Activated T-cell treated with anti-CD3 and anti-CD28 coated beads for 24 hours (primary cell): ENCODE measurements at regions not wholly inside any gene's neighbourhood (a gene's known extent, or its start where the extent isn't known, plus 50 kb on each side); places are given as distances from the start of the nearest gene placed in this dataset.
"Not testable (repeated sequence)": the region's sequence is repeated elsewhere in the genome, so short reads cannot be mapped to it uniquely, and the experiment has no call there.

Experiments used
- DNase-seq: peaks from one replicate; pipeline ENCODE4 v3.0.0-alpha.2; 2020; ENCODE audit warnings: low read depth

DNA sequence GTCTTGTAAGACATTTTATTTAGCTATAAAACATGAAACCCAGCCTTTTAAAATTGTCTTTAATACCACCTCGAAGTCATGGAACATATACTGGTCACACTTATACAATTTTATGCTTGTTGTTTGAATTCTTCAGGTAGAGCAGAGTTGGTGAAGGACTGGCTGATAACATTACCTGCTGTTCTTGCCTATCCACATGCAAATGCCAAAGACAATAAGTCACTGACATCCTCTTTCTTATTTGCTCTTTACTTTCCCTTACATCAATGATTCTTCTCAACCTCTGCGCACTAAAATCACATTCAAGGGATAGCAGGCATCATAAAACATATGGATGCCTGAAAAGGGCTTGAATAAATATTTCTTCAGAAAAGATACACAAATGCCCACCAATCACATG is 392.5 kb upstream of the ATP11B start:
- no peak for DNase-seq

DNA sequence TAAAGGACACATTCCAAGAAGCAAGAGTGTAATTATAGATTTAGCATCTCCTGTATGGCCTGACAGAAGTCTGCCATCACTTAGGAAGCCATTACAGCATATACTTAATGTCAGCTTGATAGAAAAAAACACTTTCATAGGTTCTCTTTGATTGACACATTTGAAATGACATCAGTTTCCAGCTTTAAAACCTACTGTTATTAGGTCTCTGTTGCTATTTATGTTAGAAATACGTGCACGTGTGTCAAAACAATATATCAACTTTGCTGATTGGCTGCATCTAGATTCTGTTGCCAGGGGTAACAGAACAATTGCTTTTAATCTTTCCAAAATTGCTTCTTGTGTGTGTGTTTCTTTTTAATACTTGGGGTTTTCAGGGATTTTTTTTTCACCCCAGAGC is 389.3 kb upstream of the ATP11B start:
- DNase-seq: no peak

DNA sequence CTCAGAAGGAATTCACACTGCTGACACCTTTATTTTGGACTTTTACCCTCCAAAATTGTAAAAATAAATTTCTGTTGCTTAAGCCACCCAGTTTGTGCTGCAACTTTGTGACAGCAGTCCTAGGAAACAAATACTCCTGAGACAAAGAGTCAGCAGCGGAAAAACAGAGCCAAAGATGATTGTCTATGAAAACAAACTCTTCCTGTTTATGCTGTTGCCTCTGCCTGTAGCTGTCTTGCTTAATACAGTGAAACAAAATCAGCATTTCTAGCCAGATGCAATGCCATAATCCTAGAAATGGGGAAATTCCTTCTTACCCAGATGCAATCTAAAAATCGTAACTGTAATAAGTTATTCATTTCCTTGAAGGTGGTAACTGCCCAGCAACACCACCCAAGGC is 387.5 kb upstream of the ATP11B start:
- DNase-seq: no peak

DNA sequence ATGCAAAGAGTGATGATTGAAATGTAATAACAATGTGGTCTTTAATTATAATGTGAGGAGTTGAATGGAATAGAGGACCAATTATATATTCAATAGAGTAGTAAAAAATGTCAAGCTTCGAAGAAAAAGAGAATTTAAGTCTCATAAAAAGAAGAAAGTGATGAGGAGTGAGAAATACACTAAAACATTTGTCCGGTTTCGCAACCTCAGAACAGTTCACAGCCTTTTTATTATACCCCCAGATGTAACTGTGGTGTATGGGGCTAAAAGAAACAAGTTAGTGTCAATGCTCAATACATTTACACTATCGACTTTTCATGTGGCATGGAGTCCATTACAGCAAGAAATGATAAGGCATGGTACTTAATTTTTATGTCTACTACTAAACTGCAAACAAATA is 386.5 kb upstream of the ATP11B start:
- no peak for DNase-seq

DNA sequence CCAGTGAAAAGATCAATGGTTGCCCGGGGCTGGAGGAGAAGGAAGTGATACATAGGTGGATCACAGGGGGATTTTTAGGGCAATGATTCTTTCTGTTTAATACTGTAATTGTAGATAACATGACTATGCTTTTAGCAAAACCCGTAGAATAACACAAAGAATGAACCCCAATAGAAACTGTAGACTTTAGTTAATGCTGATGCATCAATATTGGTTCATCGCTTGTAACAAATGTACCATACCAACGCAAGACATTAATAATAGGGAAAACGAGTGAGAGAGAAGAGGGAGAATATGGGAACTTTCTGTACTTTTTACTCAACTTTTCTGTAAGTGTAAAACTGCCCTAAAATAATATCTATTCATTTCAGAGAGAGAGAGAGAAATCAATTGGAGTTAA is 383.3 kb upstream of the ATP11B start:
- no peak for DNase-seq

DNA sequence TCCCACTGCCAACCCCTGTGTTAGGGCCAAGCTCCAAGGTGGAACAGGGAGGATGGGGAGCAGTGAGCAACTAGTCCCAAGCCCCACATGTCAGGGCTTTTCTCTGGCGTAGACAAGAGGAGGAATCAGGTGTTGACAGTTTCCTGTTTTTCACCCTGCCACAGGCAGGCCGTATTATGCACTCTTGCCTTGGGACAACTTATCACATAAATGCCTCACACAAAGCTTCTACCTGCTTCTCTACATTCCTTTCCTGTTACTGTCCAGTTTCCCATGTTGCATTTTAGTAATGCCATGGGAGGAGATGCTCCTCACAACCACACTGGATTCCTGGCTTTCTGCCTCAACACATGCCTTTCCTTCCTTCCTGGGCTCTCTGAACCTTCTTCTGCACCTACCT is 381.2 kb upstream of the ATP11B start:
- DNase-seq: no peak

- DNase-seq: no peak
These were observed 380.2 kb upstream of the ATP11B start for GRCh38 chr3:182413061-182413460.

GRCh38 chr3:182413682-182414081 is 379.6 kb upstream of the ATP11B start:
- no peak for DNase-seq

- DNase-seq: no peak
These were observed 378.7 kb upstream of the ATP11B start for GRCh38 chr3:182414586-182414985.

DNA sequence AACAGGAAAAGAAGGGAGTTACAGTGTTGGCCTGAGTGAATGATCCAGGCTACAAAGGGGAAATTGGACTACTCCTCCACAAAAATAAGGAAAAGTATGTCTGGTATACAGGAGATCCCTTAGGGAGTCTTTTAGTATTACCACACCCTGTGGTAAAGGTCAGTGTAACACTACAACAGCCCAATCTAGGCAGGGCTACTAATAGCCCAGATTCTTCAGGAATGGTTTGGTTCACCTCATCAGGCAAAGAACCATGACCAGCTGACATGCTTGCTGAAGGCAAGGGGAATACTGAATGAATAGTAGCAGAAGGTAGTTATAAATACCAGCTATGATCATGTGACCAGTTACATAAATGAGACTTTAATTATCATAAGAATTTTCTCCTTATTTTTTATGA is 372.6 kb upstream of the ATP11B start:
- DNase-seq: no peak

GRCh38 chr3:182424006-182424405 is 369.3 kb upstream of the ATP11B start:
- no peak for DNase-seq

GRCh38 chr3:182425926-182426718 is 367.2 kb upstream of the ATP11B start:
- DNase-seq: not testable (repeated sequence)

GRCh38 chr3:182431972-182432371 is 361.3 kb upstream of the ATP11B start:
- not testable (repeated sequence) for DNase-seq

- DNase-seq: no peak
These were observed 357.4 kb upstream of the ATP11B start for GRCh38 chr3:182435860-182436259.

DNA sequence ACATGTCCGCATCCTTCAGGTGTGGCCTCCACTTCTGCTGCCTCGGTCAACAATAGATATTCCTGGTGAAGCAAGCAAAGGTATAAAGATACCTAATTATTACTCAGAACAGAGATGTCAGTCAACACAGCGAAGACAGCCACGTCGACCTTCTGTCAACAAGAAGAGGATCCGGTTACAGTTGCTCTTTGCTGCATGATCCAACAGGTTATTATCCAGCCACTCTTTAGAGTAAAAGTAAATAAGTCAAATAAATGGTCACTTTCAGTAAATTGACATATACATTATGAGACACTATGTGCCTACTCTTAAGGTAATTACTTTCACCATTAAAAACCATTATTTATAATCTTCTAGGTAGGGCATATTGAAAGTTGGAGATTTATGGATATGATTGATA is 356.8 kb upstream of the ATP11B start:
- no peak for DNase-seq

- DNase-seq: no peak
These were observed 354.9 kb upstream of the ATP11B start for GRCh38 chr3:182438398-182438797.

- no peak for DNase-seq
These were observed 353.2 kb upstream of the ATP11B start for GRCh38 chr3:182440101-182440500.

DNA sequence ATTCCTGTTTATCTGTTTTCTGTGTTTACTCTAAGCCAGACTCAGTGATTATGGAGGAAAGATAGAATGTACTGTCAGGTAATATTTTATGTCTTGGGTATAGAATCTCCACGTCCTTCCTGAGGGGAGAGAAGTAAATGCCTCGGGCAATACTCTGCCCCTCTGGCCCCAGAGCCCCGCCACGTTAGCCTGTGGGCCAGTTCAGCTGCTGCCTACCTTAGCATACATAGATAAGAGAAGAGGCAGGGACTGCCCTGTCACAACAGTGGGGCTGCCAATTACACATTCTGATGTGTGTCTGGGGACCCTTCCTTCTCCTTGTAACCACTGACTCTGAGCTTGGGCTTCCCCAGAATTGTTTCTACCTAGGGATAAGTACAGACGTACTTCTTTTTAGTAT is 347.7 kb upstream of the ATP11B start:
- DNase-seq: no peak

- no peak for DNase-seq
These were observed 342.1 kb upstream of the ATP11B start for GRCh38 chr3:182450942-182451787.

- no peak for DNase-seq
These were observed 341.4 kb upstream of the ATP11B start for GRCh38 chr3:182451871-182452270.

DNA sequence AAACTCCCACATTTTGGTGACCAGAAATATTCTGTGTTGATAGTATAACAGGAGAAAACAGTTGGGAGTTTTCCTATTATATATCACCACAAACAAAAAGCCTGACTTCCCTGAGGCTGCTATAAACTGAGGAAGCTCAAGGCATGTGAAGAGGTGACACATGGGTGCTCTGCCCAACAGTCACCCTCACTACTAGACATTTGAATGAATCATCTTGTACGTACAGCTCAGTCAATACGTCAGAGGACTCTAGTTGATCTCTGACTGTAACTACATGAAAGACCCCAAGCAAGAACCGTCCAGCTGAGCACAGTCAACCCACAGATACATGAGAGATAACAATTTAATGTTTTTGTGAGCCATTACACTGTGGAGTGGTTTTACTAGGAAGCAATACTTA is 338.3 kb upstream of the ATP11B start:
- DNase-seq: no peak

- DNase-seq: no peak
These were observed 333.0 kb upstream of the ATP11B start for GRCh38 chr3:182460303-182460702.

DNA sequence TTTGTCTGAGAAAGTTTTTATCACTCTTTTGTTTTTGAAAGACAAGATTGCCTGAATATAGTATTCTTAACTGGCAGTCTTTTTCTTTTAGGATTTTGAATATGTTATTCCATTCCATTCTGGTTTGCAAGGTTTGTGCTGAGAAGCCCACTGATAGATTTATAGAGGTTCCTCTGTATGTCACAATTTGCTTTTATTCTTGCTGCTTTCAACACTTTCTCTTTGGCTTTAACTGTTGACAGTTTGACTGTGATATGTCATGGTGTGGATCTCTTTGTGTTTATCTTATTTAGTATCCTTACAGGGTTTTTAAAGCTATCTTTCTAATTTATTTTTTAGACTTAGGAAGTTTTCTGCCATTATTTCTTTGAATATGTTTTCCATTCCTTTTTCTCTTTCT is 331.2 kb upstream of the ATP11B start:
- no peak for DNase-seq
